GM12878 (cell line): ENCODE measurements at regions not wholly inside any gene's neighbourhood (a gene's known extent, or its start where the extent isn't known, plus 50 kb on each side); places are given as distances from the start of the nearest gene placed in this dataset.

Experiments used
- ATAC-seq: fragments of 200-7000 bp; cut with Tn5 transposase; 3 replicates; pipeline ENCODE4 v1.9.1; 2020; ENCODE audit warnings: mild to moderate bottlenecking, moderate library complexity
- BruUV-seq: library from RNA; stranded (reverse); fragments of 400-500 nt; replicated peaks from 2 replicates; lab custom pipeline; 2021; lab: Mats Ljungman, UMichigan
- CTCF ChIA-PET: fragments of 300-600 bp; sonication (Branson Sonifier 250); formaldehyde crosslinking; extraction: SDS; loops from one replicate; lab custom pipeline; 2021; ENCODE audit warnings: inconsistent platforms; lab: Yijun Ruan, JAX
- POLR2A ChIA-PET: fragments of 350-600 bp; formaldehyde crosslinking; extraction: SDS; loops from one replicate; lab custom pipeline; 2021; ENCODE audit warnings: inconsistent platforms; lab: Charles Lee
- RAD21 ChIA-PET: fragments of 300-600 bp; sonication (Branson Sonifier 250); formaldehyde crosslinking; loops from one replicate; lab custom pipeline; 2023; ENCODE audit warnings: antibody characterized with exemption; ENCODE audit not compliant: unreplicated experiment; lab: Charles Lee
- SMC1A ChIA-PET: fragments of 300-600 bp; sonication (Branson Sonifier 250); formaldehyde crosslinking; loops from one replicate; lab custom pipeline; 2023; ENCODE audit not compliant: unreplicated experiment, uncharacterized antibody; lab: Charles Lee
- DNase-seq: peaks from one replicate; pipeline ENCODE4 v3.0.0-alpha.2; 2011; ENCODE audit warnings: low read depth, low spot score
- FAIRE-seq: peaks from 3 replicates; lab custom pipeline; 2011; peaks lifted over from hg19 to GRCh38; lab: Jason Lieb, UNC
- H2AFZ ChIP-seq: 2 replicates; pipeline ENCODE4 v1.6.0; 2011; ENCODE audit warnings: low read depth, low read length, control low read depth; ENCODE audit not compliant: control insufficient read depth
- H3K27ac ChIP-seq: 2 replicates; pipeline ENCODE4 v1.5.1; 2011; ENCODE audit warnings: control low read depth; ENCODE audit not compliant: control insufficient read depth, insufficient read depth
- H3K27me3 ChIP-seq, 2 experiments: replicated peaks in 1 of 2; 2 replicates each; pipeline versions ENCODE4 v1.6.0 to v1.6.1; 2011; ENCODE audit warnings: low read length in 1 of 2; ENCODE audit not compliant: control insufficient read depth in 2 of 2, insufficient read depth in 2 of 2
- H3K36me3 ChIP-seq, 2 experiments: 2 replicates each; pipeline ENCODE4 v1.5.1; 2011; ENCODE audit warnings: low read length in 1 of 2; ENCODE audit not compliant: control insufficient read depth in 2 of 2, insufficient read depth in 2 of 2
- H3K4me1 ChIP-seq: 2 replicates; pipeline ENCODE4 v1.6.1; 2011; ENCODE audit warnings: mild to moderate bottlenecking, low read length, moderate library complexity, mixed read lengths; ENCODE audit not compliant: control insufficient read depth, insufficient read depth
- H3K4me2 ChIP-seq: 2 replicates; pipeline ENCODE4 v1.6.0; 2011; ENCODE audit warnings: control low read depth; ENCODE audit not compliant: control insufficient read depth, insufficient read depth
- H3K4me3 ChIP-seq: fragments of 200-600 bp; sonication (generic); 2 replicates; pipeline ENCODE4 v1.5.1; 2016
- H3K79me2 ChIP-seq: 2 replicates; pipeline ENCODE4 v1.6.0; 2011; ENCODE audit warnings: low read length; ENCODE audit not compliant: control insufficient read depth, insufficient read depth
- H3K9ac ChIP-seq: 2 replicates; pipeline ENCODE4 v1.8.0; 2011; ENCODE audit warnings: low read length, control low read depth, mixed read lengths; ENCODE audit not compliant: control insufficient read depth, insufficient read depth
- H3K9me3 ChIP-seq: replicated peaks from 3 replicates; pipeline ENCODE4 v1.5.1; 2011; ENCODE audit warnings: mild to moderate bottlenecking, low read length; ENCODE audit not compliant: control insufficient read depth, insufficient read depth
- H4K20me1 ChIP-seq: 2 replicates; pipeline ENCODE4 v1.6.0; 2011; ENCODE audit not compliant: control insufficient read depth, insufficient read depth
- CEBPB ChIP-seq, 2 experiments: fragments of 150-350 bp in 1 of 2; IDR thresholded peaks; 2 replicates each; pipeline ENCODE4 v1.6.1; 2012 to 2014; ENCODE audit warnings: low read depth in 2 of 2, low read length in 2 of 2, borderline replicate concordance in 1 of 2, inconsistent platforms in 1 of 2
- EGR1 ChIP-seq, 2 experiments: IDR thresholded peaks; 1 replicate in 1 of 2; 2 replicates in 1 of 2; pipeline ENCODE4 v1.6.1; 2011 to 2012; ENCODE audit warnings: low read depth in 2 of 2, low read length in 2 of 2, borderline replicate concordance in 1 of 2, mild to moderate bottlenecking in 1 of 2, moderate library complexity in 1 of 2
- FOXK2 ChIP-seq: fragments of 450-650 bp; IDR thresholded peaks from 2 replicates; pipeline ENCODE4 v1.6.1; 2017; ENCODE audit warnings: mild to moderate bottlenecking, moderate library complexity
- GABPA ChIP-seq: IDR thresholded peaks from 2 replicates; pipeline ENCODE4 v1.6.1; 2014; ENCODE audit warnings: antibody characterized with exemption, low read depth, mild to moderate bottlenecking, inconsistent platforms
- HDGF ChIP-seq: fragments of 450-650 bp; IDR thresholded peaks from 2 replicates; pipeline ENCODE4 v1.6.1; 2016; ENCODE audit warnings: antibody characterized with exemption
- MYC ChIP-seq: IDR thresholded peaks from 2 replicates; pipeline ENCODE4 v1.6.1; 2011; ENCODE audit warnings: mild to moderate bottlenecking, low read length, moderate library complexity, inconsistent platforms; ENCODE audit not compliant: insufficient read depth, insufficient replicate concordance, insufficient read length, severe bottlenecking
- NR2F1 ChIP-seq: fragments of 450-650 bp; conservative IDR thresholded peaks from 2 replicates; pipeline ENCODE4 v1.6.1; 2017; ENCODE audit warnings: mild to moderate bottlenecking
- POLR2AphosphoS5 ChIP-seq: IDR thresholded peaks from 2 replicates; pipeline ENCODE4 v1.6.1; 2011; ENCODE audit warnings: mild to moderate bottlenecking, low read length, inconsistent platforms
- RUNX3 ChIP-seq: IDR thresholded peaks from 2 replicates; pipeline ENCODE4 v1.6.1; 2012; ENCODE audit warnings: low read length, inconsistent platforms
- SMAD1 ChIP-seq: fragments of 450-650 bp; IDR thresholded peaks from 2 replicates; pipeline ENCODE4 v1.6.1; 2018; ENCODE audit warnings: mild to moderate bottlenecking, low read depth; ENCODE audit not compliant: partially characterized antibody
- STAT3 ChIP-seq: IDR thresholded peaks from 2 replicates; pipeline ENCODE4 v1.6.1; 2011; ENCODE audit warnings: low read depth, low read length, improper control_type of control experiment
- TCF12 ChIP-seq: IDR thresholded peaks from 2 replicates; pipeline ENCODE4 v1.6.1; 2011; ENCODE audit warnings: low read depth, mild to moderate bottlenecking, low read length
- WGBS: methylation state at CpG from one replicate; pipeline ENCODE4 v1.1.6; 2016; ENCODE audit warnings: low lambda C conversion rate; ENCODE audit not compliant: insufficient replicate concordance, insufficient coverage; ENCODE audit errors: missing lambda C conversion rate; 5-methylcytosine and 5-hydroxymethylcytosine counted together
- in situ Hi-C: fragments of 300-500 bp; cut with MboI; formaldehyde crosslinking; loops from 9 replicates; pipeline ENCODE4 v1.14.3; 2018; ENCODE audit warnings: mixed read lengths
- intact Hi-C: fragments of 100-400 bp; cut with micrococcal nuclease; formaldehyde crosslinking; loops from one replicate; pipeline ENCODE4 v1.14.2; 2022; ENCODE audit not compliant: unreplicated experiment
- TF ChIP-seq, protein P1 (sequence below): fragments of 450-650 bp; IDR thresholded peaks from 2 replicates; pipeline ENCODE4 v1.6.1; 2017; ENCODE audit warnings: low read depth, mild to moderate bottlenecking, moderate library complexity
- TF ChIP-seq, protein P2 (sequence below): fragments of 450-650 bp; IDR thresholded peaks from 2 replicates; pipeline ENCODE4 v1.6.1; 2017; ENCODE audit warnings: borderline replicate concordance
- TF ChIP-seq, protein P3 (sequence below), 3 experiments: IDR thresholded peaks in 2 of 3; conservative IDR thresholded peaks in 1 of 3; 2 replicates each; pipeline ENCODE4 v1.5.1; 2011; ENCODE audit warnings: low read depth in 3 of 3, low read length in 3 of 3, mild to moderate bottlenecking in 3 of 3, control low read depth in 2 of 3, moderate library complexity in 2 of 3, inconsistent platforms in 1 of 3, mixed read lengths in 1 of 3; ENCODE audit not compliant: control insufficient read depth in 2 of 3, insufficient read depth in 1 of 3; ENCODE audit errors: extremely low read depth in 1 of 3

DNA sequence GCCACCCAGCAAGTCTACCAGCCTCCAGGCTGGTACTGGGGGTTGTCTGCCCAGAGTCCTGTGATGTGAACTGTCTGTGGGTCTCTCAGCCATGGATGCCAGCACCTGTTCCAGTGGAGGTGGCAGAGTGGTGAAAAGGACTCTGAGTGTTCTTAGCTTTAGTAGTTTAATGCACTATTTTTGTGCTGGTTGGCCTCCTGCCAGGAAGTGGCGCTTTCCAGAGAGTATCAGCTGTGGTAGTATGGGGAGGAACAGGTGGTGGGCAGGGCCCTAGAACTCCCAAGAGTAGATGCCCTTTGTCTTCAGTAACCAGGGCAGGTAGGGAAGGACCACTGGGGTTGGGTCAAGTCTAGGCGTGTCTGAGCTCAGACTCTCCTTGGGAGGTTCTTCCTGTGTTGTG, 356.7 kb downstream of the STK39 start:
- RAD21 ChIA-PET, result interaction anchor here (0.5 kb wide), 1 partner anchor 149 kb away, joined by 3 read pairs; no protein-coding TSS in a partner anchor
- FAIRE-seq (no peak), ATAC-seq (no peak), DNase-seq (no peak)
- Histone ChIP-seq H3K4me2 (no peak overlapping the region), H3K27ac (no peak overlapping the region), H4K20me1 (no peaks in the 10 kb centered on the region), H3K4me3 (no peak overlapping the region), H3K27me3 (no peaks in the 10 kb centered on the region), H3K4me1 (no peaks in the 10 kb centered on the region), H3K9ac (no peak overlapping the region), H3K79me2 (no peaks in the 10 kb centered on the region), H2AFZ (no peak overlapping the region), H3K36me3 (no peaks in the 10 kb centered on the region), H3K9me3 (no peaks in the 10 kb centered on the region)
- POLR2A ChIA-PET, result no interaction called here
- TF ChIP-seq TCF12 (no peak), RUNX3 (no peak), SMAD1 (no peak), STAT3 (no peak), EGR1 (IDR thresholded peaks at IDR 0.05; ENCODE audit: borderline replicate concordance in 1 of 2, low read depth in 2 of 2, low read length in 2 of 2) (no peak), FOXK2 (no peak), MYC (no peak), CEBPB (IDR thresholded peaks at IDR 0.05; ENCODE audit: borderline replicate concordance in 1 of 2, low read depth in 2 of 2, low read length in 2 of 2) (no peak), POLR2AphosphoS5 (no peak), GABPA (no peak), HDGF (no peak), NR2F1 (no peak)
- TF ChIP-seq, protein P1, sequence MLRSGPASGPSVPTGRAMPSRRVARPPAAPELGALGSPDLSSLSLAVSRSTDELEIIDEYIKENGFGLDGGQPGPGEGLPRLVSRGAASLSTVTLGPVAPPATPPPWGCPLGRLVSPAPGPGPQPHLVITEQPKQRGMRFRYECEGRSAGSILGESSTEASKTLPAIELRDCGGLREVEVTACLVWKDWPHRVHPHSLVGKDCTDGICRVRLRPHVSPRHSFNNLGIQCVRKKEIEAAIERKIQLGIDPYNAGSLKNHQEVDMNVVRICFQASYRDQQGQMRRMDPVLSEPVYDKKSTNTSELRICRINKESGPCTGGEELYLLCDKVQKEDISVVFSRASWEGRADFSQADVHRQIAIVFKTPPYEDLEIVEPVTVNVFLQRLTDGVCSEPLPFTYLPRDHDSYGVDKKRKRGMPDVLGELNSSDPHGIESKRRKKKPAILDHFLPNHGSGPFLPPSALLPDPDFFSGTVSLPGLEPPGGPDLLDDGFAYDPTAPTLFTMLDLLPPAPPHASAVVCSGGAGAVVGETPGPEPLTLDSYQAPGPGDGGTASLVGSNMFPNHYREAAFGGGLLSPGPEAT, result no peak
- TF ChIP-seq, protein P2, sequence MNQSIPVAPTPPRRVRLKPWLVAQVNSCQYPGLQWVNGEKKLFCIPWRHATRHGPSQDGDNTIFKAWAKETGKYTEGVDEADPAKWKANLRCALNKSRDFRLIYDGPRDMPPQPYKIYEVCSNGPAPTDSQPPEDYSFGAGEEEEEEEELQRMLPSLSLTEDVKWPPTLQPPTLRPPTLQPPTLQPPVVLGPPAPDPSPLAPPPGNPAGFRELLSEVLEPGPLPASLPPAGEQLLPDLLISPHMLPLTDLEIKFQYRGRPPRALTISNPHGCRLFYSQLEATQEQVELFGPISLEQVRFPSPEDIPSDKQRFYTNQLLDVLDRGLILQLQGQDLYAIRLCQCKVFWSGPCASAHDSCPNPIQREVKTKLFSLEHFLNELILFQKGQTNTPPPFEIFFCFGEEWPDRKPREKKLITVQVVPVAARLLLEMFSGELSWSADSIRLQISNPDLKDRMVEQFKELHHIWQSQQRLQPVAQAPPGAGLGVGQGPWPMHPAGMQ, result no peak
- TF ChIP-seq, protein P3, sequence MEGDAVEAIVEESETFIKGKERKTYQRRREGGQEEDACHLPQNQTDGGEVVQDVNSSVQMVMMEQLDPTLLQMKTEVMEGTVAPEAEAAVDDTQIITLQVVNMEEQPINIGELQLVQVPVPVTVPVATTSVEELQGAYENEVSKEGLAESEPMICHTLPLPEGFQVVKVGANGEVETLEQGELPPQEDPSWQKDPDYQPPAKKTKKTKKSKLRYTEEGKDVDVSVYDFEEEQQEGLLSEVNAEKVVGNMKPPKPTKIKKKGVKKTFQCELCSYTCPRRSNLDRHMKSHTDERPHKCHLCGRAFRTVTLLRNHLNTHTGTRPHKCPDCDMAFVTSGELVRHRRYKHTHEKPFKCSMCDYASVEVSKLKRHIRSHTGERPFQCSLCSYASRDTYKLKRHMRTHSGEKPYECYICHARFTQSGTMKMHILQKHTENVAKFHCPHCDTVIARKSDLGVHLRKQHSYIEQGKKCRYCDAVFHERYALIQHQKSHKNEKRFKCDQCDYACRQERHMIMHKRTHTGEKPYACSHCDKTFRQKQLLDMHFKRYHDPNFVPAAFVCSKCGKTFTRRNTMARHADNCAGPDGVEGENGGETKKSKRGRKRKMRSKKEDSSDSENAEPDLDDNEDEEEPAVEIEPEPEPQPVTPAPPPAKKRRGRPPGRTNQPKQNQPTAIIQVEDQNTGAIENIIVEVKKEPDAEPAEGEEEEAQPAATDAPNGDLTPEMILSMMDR (IDR thresholded peaks at IDR 0.05 in 2 of 3, conservative IDR thresholded peaks at IDR 0.05 in 1 of 3; ENCODE audit: control insufficient read depth in 2 of 3, extremely low read depth in 1 of 3, insufficient read depth in 1 of 3, low read depth in 3 of 3, low read length in 3 of 3), result no peak
- intact Hi-C loops (no loop called here), in situ Hi-C loops (no loop called here)
- WGBS, result 0% methylated on average over 2 of the region's 2 CpGs
- CTCF ChIA-PET, result no interaction called here
- no TSS peak for BruUV-seq
- SMC1A ChIA-PET, result no interaction called here
